Right ventricle myocardium superior (tissue), 1 donor: ENCODE measurements at regions not wholly inside any gene's neighbourhood (a gene's known extent, or its start where the extent isn't known, plus 50 kb on each side); places are given as distances from the start of the nearest gene placed in this dataset.

ENCODE experiments used
- ATAC-seq: fragments of 200-7000 bp; cut with Tn5 transposase; one replicate; pipeline ENCODE4 v1.9.1; 2020; ENCODE audit warnings: mild to moderate bottlenecking; ENCODE audit not compliant: poor library complexity
- DNase-seq: peaks from one replicate; pipeline ENCODE4 v3.0.0-alpha.2; 2020
- intact Hi-C: fragments of 100-400 bp; cut with DNase I; formaldehyde crosslinking; loops from one replicate; pipeline ENCODE4 v1.11.2; 2022
- donor health status: DM: no; HTN: yes; CAD: no; lungs with severe emphysema.

DNA sequence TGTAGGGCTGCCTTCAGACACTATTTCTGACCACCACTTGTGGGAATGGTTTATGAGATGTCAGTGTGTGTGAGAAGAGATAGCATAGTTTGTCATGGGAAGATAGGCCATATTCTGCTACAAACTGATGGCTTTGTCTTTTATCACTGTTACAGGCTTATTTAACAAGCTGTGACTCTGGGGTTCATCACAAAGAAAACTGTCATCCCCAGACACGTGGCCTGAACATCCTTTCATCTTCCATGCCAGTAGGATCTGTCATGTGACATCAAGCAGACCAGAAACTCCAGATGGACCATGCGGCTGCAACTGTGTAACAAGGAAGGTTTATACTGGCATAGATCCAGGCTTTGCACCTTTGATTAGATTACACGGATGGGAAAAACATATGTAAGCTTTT is 128.6 kb upstream of the KCNH7 start:
- intact Hi-C loops: no loop called here
- no peak for ATAC-seq
- DNase-seq: no peak

DNA sequence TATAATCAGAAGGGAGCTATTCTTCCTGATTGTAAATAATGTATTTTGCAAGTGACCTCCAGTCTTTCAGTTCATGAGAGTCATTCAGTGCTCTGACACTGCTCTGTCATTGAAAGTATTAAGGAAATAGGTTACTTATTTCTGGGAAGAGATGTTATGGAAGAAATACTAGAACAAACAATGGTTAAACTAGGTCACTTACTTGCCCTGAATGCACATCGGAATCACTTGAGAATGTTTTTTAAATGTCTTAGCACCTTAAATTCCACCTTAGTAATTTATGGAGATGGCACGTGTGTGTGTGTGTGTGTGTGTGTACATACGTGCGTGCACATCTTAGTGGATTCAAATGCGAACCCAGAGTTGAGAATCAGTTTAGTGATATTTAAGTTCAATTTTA is 126.6 kb upstream of the KCNH7 start:
- DNase-seq (no peak), ATAC-seq (no peak)
- intact Hi-C loops: no loop called here

DNA sequence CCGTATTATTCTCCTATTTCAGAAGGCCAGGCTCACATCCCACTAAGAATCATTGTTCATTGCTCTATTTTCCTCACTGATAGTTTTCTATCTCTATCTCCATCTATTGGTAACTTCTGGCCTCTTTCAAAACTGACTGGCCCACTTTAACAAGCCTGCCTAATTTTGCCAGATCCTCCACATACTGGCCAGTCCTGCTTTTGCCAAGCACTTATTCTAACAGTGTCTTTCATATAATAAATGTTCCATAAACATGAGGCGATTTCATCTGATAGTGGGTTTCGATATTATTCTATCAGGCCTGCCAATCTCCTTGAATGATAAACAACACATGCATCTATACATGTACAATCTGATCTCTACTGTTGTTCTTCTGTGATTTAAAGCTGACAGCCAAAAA is 125.9 kb upstream of the KCNH7 start:
- intact Hi-C loops: no loop called here
- ATAC-seq (no peak), DNase-seq (no peak)

DNA sequence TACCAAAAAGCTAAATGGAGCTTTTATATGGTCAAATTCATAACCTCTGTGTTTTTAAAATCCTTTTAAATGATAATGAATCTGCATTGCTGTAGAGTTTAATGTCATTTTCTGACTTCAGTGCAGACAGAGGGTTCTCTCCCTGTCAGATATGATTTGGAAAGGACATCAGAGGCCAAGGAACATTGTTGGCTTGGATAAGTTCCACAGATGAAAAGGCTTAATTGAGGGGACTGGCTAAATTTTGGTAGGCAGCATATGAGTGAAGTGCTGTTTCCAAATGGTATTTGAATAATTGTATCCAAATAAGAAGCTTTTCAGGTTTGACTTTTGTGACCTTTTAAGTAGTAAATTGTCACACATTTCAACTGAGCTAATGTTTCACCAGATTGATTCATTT is 124.6 kb upstream of the KCNH7 start:
- no peak for ATAC-seq

DNA sequence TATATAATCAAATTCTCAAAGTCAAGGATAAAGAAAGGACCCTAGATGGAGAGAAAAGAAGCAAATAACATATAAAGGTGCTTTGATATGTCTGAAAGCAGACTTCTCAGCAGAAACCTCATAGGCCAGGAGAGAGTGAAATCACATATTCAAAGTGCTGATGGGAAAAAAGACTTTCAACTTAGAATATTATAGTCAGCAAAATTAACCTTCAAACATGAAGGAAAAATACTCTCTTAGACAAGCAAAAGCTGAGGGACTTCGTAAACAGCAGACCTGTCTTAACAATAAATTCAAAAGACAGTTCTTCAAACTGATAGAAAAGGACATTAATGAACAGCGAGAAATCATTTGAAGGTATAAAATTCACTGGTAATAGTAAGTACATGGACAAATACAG is 107.2 kb upstream of the KCNH7 start:
- DNase-seq (no peak), ATAC-seq (no peak)
- intact Hi-C loops: no loop called here

More for the DNA sequence above, 124.6 kb upstream of the KCNH7 start:
- no peak for DNase-seq
- intact Hi-C loops: no loop called here

DNA sequence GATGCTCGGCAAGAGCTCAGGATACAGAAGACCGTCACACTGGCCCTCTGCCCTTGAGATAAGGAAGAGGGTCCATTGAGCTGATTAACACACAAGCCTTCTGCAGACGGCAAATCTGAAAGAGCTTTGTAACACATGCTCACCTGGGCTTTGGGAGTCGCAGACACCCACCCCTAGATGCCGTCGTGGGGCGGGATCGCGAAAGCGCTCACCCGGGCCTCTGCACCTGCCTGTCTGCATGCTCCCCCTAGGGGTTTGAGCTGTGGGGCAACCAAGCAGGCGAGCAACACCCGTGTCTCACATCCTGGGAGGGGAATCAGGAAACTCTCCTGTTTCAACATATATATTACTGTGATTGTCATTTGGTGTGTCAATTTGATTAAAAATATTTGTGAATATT is 99.8 kb upstream of the KCNH7 start:
- DNase-seq: no peak
- intact Hi-C loops: no loop called here
- ATAC-seq: no peak

DNA sequence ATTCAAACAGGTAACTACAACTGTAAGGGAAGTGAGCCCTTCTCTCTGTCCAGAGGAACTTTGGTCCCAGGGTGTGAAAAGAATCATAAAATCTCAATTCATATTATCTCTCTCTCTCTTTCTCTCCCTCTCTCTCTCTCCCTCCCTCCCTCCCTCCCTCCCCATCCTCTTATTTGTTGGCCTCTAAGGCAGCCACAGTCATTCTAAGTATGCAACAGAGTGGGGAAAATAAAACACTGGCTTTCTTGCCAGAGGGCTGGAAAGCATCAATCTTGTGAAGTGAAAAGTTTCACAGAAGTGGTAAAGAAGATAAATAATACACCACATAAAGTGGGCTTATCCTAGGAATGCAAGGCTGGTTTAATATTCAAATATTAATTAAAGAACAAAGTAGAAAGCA is 95.6 kb upstream of the KCNH7 start:
- DNase-seq (no peak), ATAC-seq (no peak)

DNA sequence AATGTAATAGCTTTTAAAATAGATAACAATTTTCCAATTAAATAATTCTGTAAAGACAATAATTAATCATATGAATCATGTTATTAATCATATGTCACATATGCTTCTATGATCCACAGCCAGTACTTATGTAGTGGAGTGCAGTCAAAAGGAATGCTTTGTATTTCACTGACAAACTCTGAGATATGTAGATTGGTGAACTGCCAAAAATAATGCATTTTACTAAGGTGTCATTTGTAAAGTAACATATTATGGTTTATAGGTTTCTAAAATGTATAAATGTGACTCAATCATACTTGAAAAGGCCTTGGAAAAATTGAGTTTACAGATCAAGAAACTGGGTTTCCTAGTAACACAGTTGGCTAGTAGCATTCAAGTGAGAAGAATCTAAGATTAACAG is 93.8 kb upstream of the KCNH7 start:
- DNase-seq (no peak), ATAC-seq (no peak)
- intact Hi-C loops: no loop called here

More for the DNA sequence above, 95.6 kb upstream of the KCNH7 start:
- intact Hi-C loops: no loop called here

DNA sequence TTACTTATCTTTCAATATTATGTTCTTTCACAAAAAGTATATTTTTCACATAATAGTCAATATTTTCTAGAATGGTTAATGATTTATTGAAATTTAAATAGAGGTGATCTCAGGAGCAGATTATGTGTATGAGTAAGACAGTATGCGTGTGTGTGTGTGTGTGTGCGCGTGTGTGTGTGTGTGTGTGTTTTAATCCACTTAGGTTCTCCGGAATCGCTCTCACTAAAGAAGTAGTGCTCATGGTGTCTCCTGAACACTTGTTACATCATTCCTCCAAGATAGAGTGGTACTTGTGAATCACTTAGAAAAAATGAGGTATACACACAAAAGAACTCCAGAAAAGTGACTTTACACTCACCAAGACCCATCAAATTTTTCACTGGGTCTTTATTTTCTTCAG is 91.0 kb upstream of the KCNH7 start:
- ATAC-seq (no peak), DNase-seq (no peak)

DNA sequence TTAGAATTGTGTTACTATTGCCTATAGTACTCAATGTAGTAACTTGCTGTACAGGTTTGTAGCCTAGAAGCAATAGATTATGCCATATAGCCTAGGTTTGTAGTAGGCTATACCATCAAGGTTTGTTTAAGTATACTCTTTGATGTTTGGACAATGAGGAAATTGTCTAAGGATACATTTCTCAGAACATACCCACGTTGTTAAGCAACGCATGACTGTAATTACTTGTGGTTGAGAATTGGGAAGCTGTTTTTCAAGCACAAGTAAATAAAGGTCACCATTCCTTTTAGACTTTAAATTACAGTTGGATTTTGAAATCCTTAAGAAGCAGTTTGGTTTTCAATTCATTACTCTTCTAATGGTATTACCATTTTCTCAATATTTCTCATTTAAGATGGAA is 89.8 kb upstream of the KCNH7 start:
- intact Hi-C loops: no loop called here
- ATAC-seq (no peak), DNase-seq (no peak)

More for the DNA sequence above, 91.0 kb upstream of the KCNH7 start:
- intact Hi-C loops: no loop called here

DNA sequence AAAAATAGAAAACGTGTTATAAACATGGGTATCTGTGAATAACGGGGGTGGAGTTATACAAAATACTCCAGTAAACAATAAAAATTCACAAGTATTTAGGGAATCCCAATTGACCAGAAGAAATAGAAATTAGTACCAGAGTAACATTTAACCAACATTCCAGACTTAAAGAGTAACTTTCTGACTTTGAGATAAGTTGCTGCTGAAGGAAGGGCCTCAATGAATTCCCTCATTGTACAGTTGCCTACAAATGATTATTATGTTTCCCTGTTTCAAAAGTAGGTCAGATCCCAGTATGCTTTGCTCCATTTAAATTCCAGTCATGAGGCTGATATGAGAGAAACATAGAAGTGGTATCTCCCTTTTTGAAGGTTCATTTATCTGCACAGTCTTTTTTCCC is 88.3 kb upstream of the KCNH7 start:
- intact Hi-C loops: no loop called here
- DNase-seq (no peak), ATAC-seq (no peak)

DNA sequence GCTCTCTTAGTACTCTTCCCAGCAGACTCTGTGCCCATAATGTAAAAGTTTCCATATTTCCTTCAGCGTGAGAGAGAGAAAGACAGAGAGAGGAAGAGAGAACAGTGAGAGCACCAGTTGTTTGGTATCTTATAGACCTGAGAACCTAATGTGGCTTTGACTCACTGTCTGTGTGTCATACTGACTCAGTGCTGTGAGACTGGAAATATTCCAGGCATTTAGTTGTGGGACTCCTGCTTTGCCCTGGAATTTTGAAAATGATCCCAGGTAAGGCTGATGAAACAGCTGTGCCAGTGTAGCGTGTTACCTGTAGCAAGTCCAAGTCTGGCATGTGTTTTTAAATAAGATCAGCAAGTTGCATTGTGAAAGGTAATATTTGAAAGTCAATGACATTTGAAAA is 87.9 kb upstream of the KCNH7 start:
- ATAC-seq: no peak
- intact Hi-C loops: no loop called here
- no peak for DNase-seq

DNA sequence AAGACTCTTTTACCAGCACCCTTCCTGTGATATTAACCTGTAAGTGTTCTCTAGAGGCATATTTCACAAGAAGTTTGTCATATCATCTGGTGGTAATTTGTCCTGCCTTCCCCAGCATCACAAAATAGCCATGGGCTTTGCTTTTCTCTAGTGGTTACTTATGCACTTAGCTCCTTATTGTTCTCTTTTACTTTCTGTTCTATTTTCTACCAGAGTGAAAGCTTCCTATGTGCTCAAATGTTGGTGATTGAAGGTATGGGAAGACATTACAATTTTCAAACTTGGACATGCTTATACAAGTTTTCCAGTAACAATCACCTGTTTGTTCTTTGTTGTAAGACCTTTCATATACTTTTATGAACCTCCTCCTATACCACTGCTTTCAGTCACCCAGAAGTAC is 87.0 kb upstream of the KCNH7 start:
- no peak for DNase-seq
- intact Hi-C loops: no loop called here
- ATAC-seq: no peak

DNA sequence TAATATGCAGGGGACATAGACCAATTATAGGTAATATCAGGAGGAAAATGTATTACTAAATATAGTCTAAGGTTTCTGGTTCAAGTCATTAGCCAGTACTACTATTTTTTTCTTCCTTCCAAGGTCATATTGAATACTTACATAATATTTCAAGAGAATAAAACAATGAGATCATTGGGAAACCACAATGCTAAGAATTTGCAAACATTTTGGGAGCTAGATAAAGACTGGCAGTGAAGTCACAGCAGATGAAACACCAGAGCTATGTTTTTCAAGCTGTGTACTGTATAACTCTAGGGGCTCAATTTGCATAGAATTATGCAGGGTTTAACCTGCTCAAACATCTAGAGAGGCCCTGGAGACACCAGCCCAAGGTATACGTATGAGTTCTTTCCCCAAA is 80.5 kb upstream of the KCNH7 start:
- intact Hi-C loops: no loop called here
- ATAC-seq (no peak), DNase-seq (no peak)

DNA sequence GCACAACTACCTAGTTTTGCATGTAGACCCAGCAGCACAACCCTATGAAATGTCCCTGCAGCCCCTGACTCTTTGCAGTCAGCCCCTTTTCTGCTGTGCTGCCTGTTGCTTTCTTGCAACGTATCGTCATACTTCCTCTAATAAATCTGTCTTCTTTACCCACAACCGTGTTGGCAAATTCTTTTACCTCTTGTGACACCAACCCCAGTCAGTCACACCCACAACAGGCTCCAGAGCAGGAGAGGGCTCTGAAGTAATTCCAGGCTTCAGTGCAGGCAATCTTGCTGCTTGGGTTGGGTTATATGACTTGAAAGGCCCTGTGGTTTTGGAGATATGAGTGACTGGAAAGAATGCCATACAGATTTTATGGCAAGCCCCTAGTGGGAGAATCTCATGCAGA is 79.1 kb upstream of the KCNH7 start:
- no peak for DNase-seq
- intact Hi-C loops: no loop called here
- no peak for ATAC-seq

DNA sequence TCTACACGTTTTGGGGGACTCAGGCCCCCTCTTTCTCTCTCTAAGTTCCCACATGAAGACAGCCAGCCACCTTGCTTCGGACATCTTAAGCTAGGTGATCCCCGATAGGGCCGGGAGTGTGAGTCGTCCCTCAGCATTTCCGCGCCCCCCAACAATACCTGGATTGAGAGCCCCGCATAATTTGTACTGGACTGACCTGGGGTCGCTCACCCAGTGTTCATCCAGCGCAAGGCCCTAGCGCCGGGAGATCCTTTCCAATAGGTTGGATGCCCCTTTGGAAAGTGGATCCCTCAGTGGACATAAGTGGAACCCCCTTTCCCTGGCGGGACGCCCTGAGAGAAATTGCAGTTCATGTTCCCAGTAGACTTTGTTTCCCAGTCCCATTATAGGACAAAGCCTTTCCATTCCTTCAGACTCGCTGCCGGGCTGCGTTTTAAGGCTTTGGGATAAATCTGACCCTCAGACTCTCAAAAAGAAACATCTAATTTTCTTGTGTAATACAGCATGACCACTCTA is 77.8 kb upstream of the KCNH7 start:
- DNase-seq: peak; percentile 13
- intact Hi-C loops: no loop called here
- no peak for ATAC-seq

DNA sequence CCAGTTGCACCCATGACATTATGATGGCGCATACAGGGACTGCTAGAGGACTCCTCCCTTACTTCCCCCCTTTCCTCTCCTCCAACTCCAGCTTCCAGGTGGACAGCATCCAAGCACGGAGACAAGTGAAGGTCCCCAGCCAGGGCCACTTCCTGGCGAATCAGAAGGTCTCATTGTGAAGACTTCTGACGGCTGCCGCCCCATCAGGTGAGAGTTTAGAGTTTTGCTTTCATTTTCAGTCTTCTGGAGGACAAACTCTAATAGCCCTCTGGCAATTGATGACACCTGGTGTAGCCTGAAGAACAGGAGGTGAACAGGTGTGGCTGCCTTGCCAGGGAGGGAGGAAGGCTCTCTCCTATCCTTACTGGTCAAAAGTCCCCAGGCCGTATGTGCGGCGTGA is 77.3 kb upstream of the KCNH7 start:
- DNase-seq: no peak
- intact Hi-C loops: no loop called here
- no peak for ATAC-seq

DNA sequence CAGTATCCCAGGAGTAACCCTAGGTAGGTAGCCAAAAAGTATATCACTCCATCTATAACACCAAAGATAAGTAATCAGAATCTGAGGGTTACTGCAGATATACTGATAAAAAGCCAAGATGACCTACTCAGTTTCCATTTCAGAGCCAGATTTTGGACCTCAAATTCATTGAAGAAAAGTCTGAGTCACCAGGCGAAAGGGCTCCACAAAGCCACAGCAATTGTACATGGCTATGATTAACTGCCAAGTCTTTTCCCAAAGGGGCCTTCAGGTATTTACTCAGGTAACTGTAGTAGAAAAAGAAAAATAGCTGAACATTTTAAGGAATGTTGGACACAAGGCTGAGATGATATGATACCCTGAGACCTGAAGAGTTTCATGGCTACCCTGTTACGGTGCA is 75.6 kb upstream of the KCNH7 start:
- intact Hi-C loops: no loop called here
- DNase-seq: no peak
- ATAC-seq: no peak

DNA sequence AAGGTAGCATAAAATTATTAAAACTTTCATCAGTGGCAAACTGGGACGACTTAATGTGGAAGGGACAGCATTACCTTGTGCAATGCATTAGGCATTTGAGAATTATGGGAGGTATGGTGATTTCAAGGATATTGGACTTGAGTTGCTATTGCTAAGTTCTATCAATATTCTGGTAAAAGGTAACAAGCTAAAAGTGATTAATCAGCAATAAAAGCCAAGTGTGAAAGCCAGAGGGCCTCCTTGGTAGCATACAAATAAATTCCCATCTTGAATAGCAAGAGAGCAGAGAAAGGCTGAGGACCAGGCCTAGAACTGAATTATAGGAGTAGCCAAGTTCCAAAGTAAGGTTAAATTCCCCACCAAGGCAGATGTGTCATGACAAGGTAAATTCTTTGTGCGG is 74.2 kb upstream of the KCNH7 start:
- intact Hi-C loops: no loop called here
- ATAC-seq (no peak), DNase-seq (no peak)

DNA sequence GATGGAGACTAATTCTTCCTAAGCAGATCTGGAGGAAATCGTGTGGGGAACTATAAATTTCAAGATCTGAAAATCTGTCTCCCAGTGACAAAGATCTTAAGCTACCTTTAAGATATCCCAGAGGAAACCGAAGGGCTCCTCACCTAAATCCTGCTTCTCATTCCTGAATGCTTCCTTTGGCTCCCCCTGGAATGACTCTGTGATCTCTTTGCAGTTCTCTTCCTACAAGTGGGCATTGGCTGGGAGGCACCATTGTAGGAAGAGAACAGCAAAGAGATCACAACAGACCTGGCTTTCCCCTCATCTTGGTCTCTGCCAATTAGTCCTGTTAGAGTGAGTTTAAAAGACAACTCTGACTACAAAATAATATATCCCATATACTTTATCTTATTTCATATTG is 70.0 kb upstream of the KCNH7 start:
- ATAC-seq (no peak), DNase-seq (no peak)
- intact Hi-C loops: no loop called here

DNA sequence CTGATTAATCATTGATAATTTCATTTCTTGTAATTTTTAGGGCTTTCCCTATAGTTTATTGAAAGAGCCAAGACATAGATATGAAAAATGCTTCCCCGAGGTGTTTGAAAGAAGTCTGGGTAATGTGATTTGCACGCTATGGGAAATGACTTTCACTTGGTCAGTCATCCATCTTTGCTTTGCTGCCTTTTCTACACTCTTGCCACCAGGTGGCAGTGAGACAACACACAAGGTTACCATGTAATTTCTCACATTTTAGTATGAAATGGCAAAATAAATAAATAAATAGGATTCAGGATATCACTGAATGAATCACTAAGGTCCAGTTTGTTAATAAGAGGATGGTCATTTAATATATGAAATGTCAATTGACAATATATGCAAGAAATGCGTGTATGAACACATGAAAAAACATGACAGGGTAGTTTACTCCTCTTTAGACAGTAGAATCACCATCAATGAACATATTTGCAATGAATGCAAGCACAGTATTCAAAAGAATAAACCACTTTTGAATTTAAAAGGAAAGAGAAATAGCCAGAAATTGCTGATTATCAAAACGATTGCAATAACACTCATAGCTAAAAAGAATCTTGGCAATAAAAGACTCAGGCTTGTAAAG is 52.2 kb upstream of the KCNH7 start:
- intact Hi-C loops: no loop called here
- no peak for ATAC-seq
- DNase-seq: no peak
